HS-5 (cell line): ENCODE measurements at regions not wholly inside any gene's neighbourhood (a gene's known extent, or its start where the extent isn't known, plus 50 kb on each side); places are given as distances from the start of the nearest gene placed in this dataset.
"Not testable (repeated sequence)": the region's sequence is repeated elsewhere in the genome, so short reads cannot be mapped to it uniquely, and the experiment has no call there.

Source experiments
- DNase-seq: peaks from one replicate; pipeline ENCODE4 v3.0.0-alpha.2; 2012; ENCODE audit warnings: low read depth

- DNase-seq: no peak
Measured at GRCh38 chr1:173342736-173343135, 134.4 kb upstream of the PRDX6 start.

GRCh38 chr1:173344034-173344743, 132.9 kb upstream of the PRDX6 start:
- no peak for DNase-seq

- no peak for DNase-seq
Measured at GRCh38 chr1:173347282-173347818, 129.8 kb upstream of the PRDX6 start.

GRCh38 chr1:173352635-173353034, 124.5 kb upstream of the PRDX6 start:
- not testable (repeated sequence) for DNase-seq

- DNase-seq: no peak
Measured at GRCh38 chr1:173353350-173353749, 123.8 kb upstream of the PRDX6 start.

- no peak for DNase-seq
Measured at GRCh38 chr1:173354937-173355280, 122.2 kb upstream of the PRDX6 start.

- no peak for DNase-seq
Measured at GRCh38 chr1:173355281-173356031, 121.7 kb upstream of the PRDX6 start.

GRCh38 chr1:173356191-173356762, 120.9 kb upstream of the PRDX6 start:
- no peak for DNase-seq

GRCh38 chr1:173360487-173361063, 116.6 kb upstream of the PRDX6 start:
- no peak for DNase-seq

GRCh38 chr1:173362543-173362942, 114.6 kb upstream of the PRDX6 start:
- no peak for DNase-seq

- DNase-seq: no peak
Measured at GRCh38 chr1:173364827-173365226, 112.3 kb upstream of the PRDX6 start.

- DNase-seq: no peak
Measured at GRCh38 chr1:173365341-173365740, 111.8 kb upstream of the PRDX6 start.

GRCh38 chr1:173367136-173367535, 110.0 kb upstream of the PRDX6 start:
- no peak for DNase-seq

GRCh38 chr1:173370586-173370985, 106.5 kb upstream of the PRDX6 start:
- not testable (repeated sequence) for DNase-seq

GRCh38 chr1:173376065-173376464, 101.1 kb upstream of the PRDX6 start:
- DNase-seq: not testable (repeated sequence)

- DNase-seq: no peak
Measured at GRCh38 chr1:173377266-173377665, 99.9 kb upstream of the PRDX6 start.

- no peak for DNase-seq
Measured at GRCh38 chr1:173383351-173383750, 93.8 kb upstream of the PRDX6 start.

GRCh38 chr1:173388352-173388751, 88.8 kb upstream of the PRDX6 start:
- DNase-seq: no peak

GRCh38 chr1:173392895-173393658, 84.1 kb upstream of the PRDX6 start:
- peak; percentile 82 for DNase-seq

- peak; percentile 51 for DNase-seq
Measured at GRCh38 chr1:173393659-173394000, 83.5 kb upstream of the PRDX6 start.

- DNase-seq: not testable (repeated sequence)
Measured at GRCh38 chr1:173394813-173395212, 82.3 kb upstream of the PRDX6 start.

- DNase-seq: no peak
Measured at GRCh38 chr1:173395762-173396161, 81.4 kb upstream of the PRDX6 start.
